Daoy (cell line): ENCODE measurements at regions not wholly inside any gene's neighbourhood (a gene's known extent, or its start where the extent isn't known, plus 50 kb on each side); places are given as distances from the start of the nearest gene placed in this dataset.

Experiments
- DNase-seq: peaks from one replicate; pipeline ENCODE4 v3.0.0-alpha.2; 2015; ENCODE audit warnings: low read depth

GRCh38 chr17:13986855-13987254 lies 82.4 kb upstream of the COX10 start:
- no peak for DNase-seq

DNA sequence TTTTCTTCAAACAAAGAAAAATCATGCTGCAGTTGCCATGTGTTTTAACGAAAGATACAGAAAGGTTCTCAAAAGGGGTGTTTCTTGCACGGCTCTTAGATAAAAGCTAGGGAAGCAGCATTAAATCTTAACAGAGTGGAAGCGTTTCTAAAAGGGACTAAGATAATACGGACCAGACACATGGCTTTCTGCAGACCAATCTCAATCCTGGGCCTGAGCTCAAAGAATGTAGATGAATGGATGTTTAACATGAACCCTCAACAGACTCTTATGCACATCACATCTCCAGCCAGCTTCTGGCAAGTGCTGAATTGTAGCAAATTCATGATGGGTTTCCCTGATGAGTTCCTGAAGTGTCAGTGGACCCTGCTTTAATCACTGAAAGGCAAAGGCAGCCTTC lies 80.2 kb upstream of the COX10 start:
- DNase-seq: no peak

- no peak for DNase-seq
These were observed 76.2 kb upstream of the COX10 start for GRCh38 chr17:13993106-13993505.

GRCh38 chr17:13994050-13994449 lies 75.3 kb upstream of the COX10 start:
- no peak for DNase-seq

GRCh38 chr17:13995856-13996271 lies 73.4 kb upstream of the COX10 start:
- no peak for DNase-seq

- no peak for DNase-seq
These were observed 73.0 kb upstream of the COX10 start for GRCh38 chr17:13996276-13996675.

GRCh38 chr17:13996748-13997147 lies 72.6 kb upstream of the COX10 start:
- no peak for DNase-seq

DNA sequence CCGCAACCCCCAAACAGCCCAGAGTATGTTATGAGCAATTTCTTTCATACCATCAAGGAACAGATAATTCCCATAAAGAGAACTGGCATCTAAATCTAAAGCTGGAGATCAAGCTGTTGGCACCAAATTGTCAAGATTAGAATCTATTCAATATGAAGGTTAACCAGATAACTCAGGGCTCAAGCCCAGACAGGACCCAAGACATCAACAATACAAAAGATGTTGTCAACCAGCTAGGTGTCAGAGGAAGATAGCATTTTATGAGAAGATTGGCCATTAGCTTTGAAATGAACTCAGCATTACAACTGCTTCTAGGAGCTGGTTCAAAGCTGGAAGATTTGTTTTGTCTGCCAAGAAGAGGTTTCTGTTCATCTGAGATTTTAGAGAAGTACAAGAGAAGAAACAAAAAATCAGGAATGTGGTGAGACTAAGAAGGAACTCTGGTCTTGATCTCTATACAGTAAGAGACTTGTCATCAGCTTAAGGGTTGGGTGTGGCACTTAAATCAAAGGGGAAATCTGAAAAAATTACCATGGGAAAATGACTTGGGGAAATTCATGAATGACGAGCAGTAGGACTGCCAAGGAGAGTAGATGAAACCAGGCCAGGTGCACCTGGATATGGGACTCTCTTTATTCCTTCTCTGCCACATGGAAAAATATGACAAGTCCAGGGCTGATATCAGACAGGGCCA lies 64.2 kb upstream of the COX10 start:
- DNase-seq: no peak

- DNase-seq: no peak
These were observed 62.9 kb upstream of the COX10 start for GRCh38 chr17:14006249-14006942.

DNA sequence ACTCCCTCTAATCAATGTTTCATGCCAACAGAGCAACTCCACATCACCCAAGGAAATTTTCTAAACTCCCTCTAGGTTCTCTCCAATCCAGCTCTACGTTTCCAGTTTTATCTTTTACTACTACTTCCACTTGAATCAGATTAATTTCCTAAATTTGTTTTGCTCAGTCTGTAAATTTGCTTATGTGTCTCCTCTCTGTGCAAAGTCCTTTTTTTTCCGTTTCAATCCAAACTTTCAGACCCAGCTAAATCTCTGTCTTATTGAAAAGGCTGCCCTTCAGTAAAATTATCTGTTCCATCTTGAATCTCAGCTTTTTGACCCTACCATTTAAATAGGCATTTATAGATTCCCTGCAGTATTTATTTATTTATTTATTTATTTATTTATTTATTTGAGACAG lies 61.4 kb upstream of the COX10 start:
- DNase-seq: no peak

DNA sequence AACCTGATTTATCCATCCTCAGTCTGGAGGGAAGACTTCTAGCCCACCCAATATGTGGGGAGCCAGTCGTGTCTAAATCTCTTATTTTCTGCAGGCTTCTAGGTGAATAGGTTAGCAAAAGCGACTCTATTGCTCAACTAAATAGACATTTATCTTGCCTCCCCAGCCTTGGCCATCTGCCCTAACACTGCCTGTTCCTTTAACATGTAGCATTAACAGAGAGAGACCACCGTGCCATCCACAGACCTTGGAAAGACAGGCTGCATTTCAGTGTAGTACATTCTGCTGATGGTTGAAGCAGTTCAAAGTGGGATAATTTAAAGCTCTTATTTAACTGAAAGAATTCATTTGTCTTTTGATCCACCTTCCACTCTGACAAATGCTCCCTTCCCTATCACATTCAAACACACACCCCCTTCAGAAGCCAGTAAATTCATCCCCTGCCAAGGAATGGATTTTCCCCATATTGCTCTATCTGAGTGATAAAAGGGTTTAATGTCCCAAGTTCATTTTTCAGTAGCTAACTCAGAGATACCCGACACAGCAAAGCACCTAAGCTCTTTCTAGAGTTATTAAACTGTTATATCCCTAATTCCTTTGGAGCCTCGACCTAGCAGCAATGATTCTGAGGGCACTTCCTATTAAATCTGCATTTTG lies 58.1 kb upstream of the COX10 start:
- no peak for DNase-seq

- DNase-seq: no peak
These were observed 57.4 kb upstream of the COX10 start for GRCh38 chr17:14011740-14012405.

GRCh38 chr17:14014657-14015056 lies 54.6 kb upstream of the COX10 start:
- no peak for DNase-seq

DNA sequence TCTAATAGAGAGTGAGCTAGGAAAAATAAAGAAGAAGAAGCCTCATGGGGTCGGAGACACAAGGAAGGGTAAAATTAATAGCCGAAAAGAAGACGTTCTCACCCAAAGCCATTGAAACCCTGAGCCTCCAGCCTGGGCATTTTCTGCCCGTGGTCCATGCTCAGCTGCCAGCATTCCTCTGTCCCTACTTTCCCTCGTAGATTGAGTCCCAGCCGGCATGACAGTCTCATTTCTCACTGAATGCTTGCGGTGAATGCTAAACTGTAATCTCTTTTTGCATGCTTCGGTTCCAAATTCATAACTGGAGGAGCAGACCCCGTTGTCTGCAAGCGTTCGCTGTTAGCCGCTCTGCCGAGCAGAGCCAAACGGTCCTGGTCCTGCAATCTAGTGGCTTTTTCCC lies 54.0 kb upstream of the COX10 start:
- no peak for DNase-seq

DNA sequence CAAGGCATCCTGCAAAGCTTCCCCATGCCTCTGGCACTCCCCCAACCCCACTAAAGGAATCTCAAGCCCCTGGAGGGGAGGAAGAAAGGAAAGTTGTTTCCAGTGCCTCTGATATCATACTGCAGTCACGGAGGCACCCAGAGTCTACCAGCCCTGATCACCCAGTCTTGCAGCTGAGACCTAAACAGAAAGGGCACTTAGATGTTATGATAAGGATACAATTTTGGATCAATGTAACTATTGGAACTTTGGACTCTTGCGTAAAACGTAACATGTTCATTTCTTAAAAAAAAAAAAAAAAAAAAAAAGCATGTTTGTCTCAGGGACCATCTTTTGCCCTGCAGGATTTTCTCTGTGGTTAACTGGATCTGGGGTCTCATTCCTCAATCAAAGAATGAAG lies 52.4 kb upstream of the COX10 start:
- no peak for DNase-seq

DNA sequence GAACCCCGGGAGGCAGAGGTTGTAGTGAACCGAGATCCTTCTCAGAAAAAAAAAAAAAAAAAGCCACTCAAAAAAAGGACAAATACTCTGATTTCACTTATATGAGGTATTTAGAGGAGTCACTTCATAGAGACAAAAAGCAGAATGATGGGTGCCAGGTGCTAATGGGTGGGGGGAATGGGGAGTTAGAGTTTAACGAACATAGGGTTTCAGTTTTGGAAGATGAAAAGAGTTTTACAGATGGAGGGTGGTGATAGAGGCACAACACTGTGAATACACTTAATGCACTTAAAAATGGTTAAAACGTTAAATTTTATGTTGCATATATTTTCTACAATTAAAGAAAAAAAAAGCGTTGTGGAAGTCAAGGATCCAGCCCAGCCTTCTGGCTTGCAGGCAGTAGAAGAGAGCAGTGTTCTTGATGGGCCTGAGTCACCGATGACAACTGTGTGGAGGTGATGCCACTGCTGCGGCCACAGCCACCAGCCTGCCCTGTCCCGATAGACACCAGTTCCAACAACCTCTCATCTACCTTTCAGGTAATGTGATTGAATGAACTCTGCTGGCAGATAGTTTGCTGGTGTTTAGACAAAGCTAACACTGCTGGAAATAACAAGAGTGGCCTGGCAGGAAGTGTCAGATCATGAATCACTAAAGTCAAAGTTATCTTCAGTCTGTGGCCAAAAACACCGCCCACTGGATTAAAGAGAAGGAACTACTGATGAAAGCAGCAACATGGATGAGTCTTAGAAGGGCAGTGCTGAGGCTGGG lies 49.9 kb upstream of the COX10 start:
- peak; percentile 51 for DNase-seq
